ENCODE measurements at regions not wholly inside any gene's neighbourhood (a gene's known extent, or its start where the extent isn't known, plus 50 kb on each side); places are given as distances from the start of the nearest gene placed in this dataset.

GRCh38 chr4:147361726-147362125 is 119.2 kb upstream of the EDNRA start:
- peak; percentile 57 for DNase-seq (ENCODE audit: low spot score)

DNA sequence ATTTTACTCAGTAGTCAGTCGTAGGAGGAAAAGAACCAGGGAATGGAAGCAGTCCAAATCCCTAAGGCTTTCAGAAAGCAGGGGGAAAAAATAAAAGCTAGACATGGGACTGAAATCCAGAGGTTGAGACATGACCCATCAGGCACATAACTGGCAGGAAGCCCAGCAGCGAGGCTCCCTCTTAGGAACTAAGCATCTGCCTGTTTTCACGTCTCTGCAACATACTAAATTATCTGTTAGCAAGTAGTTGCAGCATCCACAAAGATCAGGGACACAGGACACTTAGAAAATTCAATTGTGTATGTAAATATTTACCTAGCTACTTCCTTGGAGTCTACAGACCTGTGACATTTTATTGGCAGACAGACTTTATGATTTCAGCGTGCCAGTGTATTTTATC is 118.0 kb upstream of the EDNRA start:
- peak; percentile 31 for DNase-seq (ENCODE audit: low spot score)

DNA sequence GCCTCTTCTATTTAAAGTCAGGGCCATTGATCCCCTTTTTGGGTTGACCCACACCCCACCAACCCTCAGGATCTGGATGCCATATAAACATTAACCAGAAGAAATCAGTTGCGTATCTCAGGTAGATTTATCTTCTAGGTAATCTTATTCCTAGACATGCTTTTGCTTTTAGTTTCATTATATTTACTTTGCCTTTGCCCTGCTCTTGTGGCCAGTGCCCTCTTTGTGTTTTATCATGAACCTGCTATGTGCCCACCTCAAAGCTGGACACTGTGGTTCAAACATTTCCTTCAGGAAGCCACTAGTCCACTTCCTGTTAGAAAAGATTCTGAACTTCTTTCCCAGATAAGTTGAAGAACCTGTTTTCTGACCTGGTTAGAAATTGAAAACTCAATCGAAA is 117.4 kb upstream of the EDNRA start:
- no peak for DNase-seq (ENCODE audit: low spot score)

DNA sequence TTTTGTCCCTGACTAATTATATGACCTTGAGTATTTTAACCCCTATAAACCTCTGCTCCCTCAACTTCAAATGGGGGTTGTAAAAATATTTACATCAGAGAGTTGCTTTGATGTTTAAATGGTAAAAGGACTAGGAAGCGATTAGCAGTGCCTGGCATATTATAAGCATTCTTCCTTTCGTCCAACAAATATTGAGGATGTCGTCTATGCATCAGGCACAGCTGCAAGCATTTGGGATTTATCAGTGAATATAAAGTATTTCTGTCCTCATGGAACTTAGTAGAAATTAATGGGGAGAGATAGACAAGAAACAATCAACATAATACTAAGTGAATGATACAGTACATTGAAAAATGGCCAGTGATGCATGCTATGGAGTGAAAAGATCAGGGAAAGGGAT is 115.5 kb upstream of the EDNRA start:
- no peak for DNase-seq (ENCODE audit: low spot score)

DNA sequence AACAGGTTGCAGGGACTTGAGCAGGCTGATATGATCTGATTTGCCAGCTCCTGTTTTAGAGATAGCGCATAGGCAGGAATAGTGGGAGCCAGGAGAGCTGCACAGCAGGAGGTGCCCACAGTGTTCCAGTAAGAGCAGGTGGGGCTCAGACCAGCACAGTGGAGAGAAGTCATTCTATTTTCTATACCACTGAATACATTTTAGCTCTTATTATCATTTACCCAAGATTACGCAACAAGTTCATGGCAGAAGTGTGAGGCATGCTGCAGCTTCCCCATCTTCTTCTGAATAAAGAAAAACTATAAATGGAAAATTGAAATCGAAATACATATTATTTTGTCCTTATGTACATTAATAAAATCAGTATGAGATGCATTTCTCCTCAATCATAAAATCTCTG is 114.7 kb upstream of the EDNRA start:
- DNase-seq (ENCODE audit: low spot score), result no peak

- DNase-seq (ENCODE audit: low spot score), result no peak
These were observed 113.0 kb upstream of the EDNRA start for GRCh38 chr4:147367891-147368290.

GRCh38 chr4:147368948-147369347 is 111.9 kb upstream of the EDNRA start:
- no peak for DNase-seq (ENCODE audit: low spot score)

GRCh38 chr4:147370473-147370872 is 110.4 kb upstream of the EDNRA start:
- no peak for DNase-seq (ENCODE audit: low spot score)

- no peak for DNase-seq (ENCODE audit: low spot score)
These were observed 110.0 kb upstream of the EDNRA start for GRCh38 chr4:147370881-147371280.

DNA sequence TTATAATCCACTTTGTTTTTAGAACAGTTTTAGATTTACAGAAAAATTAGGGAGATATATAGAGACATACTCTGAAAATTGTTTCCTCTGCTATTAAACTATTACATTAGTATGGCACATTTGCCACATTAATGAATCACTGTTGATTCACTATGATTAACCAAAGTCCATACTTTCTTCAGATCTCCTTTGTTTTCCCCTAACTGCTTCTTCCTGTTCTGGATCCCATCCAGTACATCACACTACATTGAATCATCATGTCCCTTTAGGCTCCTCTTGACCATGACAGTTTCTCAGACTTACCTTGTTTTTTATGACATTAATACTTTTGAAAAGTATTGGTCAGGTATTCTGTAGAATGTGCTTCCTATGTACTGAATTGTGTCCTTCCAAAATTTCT is 109.2 kb upstream of the EDNRA start:
- peak; percentile 32 for DNase-seq (ENCODE audit: low spot score)

DNA sequence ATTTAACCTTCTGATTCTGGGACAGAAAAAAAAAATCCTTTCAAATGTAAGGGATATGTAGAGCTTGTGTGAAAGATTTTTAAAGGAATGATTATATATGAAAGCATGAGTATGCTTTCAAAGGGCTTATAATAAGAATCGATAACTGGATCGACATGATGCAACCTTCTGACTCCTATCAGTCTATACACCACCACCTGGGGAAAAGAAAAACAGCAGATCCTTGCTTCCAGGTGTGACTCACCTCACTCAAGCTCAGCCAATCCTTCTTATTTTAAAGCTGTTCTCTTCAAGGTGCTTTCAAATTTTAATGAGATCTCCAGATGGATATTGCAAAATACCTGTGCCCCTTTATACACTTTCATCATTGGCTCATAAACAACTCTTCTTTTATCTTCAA is 102.1 kb upstream of the EDNRA start:
- no peak for DNase-seq (ENCODE audit: low spot score)

DNA sequence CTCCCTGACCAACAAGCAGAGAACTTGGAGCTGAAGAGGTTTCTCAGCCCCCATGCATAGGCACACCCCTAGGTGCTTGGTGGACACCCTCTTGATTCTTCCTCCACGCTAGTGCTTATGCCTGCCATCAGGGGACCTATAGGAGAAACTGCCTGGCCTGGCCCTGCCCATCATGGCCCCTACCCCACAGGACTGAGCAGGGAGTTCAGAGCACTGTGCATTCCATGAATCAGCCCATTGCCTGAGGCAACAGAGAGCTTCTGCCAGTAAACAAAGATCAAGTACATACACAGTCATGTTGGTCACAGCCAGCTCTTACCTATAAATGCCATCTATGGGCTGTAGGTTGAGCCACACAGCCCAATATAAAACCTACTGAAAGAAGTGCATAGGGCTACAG is 99.1 kb upstream of the EDNRA start:
- DNase-seq (ENCODE audit: low spot score), result no peak

- no peak for DNase-seq (ENCODE audit: low spot score)
These were observed 92.9 kb upstream of the EDNRA start for GRCh38 chr4:147388018-147388417.

GRCh38 chr4:147396105-147396504 is 84.8 kb upstream of the EDNRA start:
- no peak for DNase-seq (ENCODE audit: low spot score)

- no peak for DNase-seq (ENCODE audit: low spot score)
These were observed 82.3 kb upstream of the EDNRA start for GRCh38 chr4:147398556-147398955.

- DNase-seq (ENCODE audit: low spot score), result no peak
These were observed 80.2 kb upstream of the EDNRA start for GRCh38 chr4:147400721-147401120.

DNA sequence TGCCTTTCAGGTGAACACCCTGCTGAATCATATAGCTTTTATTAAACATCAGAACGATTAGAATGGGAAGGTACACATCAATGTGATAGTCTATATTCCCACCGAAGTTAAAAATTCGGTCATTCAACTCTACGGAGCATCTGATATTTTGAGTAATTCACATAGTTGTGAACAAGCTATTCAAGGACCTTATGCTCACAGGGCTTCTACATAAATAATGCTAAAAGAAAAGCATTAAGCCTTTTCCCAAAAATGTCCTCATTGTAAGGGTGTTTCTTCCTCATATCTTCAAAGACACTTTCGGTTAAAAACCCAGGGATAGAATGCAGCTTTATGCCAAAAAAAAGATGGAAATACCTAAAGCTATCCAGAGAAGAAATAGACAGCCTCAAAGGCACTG is 79.7 kb upstream of the EDNRA start:
- DNase-seq (ENCODE audit: low spot score), result no peak

DNA sequence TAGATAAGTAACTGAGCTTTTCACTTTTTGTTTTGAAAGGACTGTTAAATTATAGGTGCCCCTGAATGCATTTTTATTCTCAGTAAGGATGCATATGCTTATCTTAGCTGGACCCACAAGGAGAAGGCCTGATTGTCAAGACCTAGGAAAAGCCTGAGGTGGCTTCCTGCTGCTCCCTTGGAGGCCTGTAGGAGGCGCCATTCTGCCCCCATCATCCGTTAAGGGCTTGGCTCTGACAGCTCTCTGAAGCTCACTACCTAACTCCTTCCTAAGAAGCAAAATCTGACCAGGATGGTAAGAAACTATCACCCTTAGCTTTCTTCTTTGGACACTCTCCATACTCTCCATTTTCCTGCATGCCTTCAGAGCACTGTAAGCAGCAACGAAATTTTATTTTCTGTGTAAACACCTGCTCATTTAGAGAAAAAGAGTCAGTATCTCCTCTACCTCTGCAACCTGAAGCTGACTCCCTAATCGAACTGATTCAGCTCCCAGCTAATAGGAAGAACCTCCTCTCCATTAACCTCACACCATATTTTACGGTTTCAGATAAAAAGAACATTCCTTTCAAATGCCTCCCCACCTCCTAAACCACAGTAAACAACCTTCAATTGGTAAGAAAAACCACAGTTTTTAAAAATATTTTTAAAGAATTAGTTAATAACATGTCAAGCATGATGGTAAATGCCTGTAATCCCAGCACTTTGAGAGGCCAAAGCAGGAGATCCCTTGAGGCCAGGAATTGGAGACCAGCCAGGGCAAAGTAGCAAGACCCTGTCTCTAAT is 73.4 kb upstream of the EDNRA start:
- no peak for DNase-seq (ENCODE audit: low spot score)

DNA sequence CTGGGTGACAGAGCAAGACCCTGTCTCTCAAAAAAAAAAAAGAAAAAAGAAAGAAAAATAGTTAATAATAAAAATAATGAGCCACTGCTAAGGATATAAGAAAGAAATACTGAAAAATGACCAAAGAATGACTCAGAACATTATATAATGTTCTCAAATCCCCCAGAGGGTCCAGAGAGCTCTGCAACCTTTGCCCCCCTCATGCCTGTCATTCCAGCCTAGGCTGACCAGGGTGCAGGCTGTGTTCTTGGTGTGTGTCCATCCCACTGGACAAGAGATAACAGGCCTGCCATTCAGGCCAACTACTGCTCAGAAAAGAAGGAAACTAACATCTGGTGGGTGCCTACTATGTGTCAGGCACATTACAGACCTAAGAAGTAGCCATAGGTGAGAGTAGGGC is 72.7 kb upstream of the EDNRA start:
- DNase-seq (ENCODE audit: low spot score), result no peak

GRCh38 chr4:147409350-147409749 is 71.5 kb upstream of the EDNRA start:
- no peak for DNase-seq (ENCODE audit: low spot score)

- no peak for DNase-seq (ENCODE audit: low spot score)
These were observed 62.7 kb upstream of the EDNRA start for GRCh38 chr4:147418226-147418625.

GRCh38 chr4:147421456-147421855 is 59.4 kb upstream of the EDNRA start:
- DNase-seq (ENCODE audit: low spot score), result no peak

DNA sequence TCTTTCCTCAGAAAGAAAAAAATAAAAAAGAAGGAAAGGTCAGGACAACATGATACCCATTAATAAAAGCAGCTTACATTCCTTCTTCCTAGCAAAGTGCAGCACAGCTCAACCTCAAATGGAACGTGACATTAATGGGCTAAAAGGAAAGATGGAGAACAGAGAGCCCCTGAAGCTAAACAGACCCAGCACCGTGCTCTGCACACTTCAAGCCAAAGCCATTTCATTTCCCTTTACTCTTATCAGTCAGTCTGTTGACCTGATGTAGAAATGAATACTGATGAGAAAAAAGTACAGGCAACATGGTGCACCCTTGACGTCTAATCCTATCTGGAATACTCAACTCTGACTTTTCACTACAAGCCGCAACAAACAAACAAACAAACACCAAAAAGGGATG is 57.7 kb upstream of the EDNRA start:
- no peak for DNase-seq (ENCODE audit: low spot score)

GRCh38 chr4:147425019-147425418 is 55.9 kb upstream of the EDNRA start:
- DNase-seq (ENCODE audit: low spot score), result no peak
